ENCODE measurements at regions not wholly inside any gene's neighbourhood (a gene's known extent, or its start where the extent isn't known, plus 50 kb on each side); places are given as distances from the start of the nearest gene placed in this dataset.

DNA sequence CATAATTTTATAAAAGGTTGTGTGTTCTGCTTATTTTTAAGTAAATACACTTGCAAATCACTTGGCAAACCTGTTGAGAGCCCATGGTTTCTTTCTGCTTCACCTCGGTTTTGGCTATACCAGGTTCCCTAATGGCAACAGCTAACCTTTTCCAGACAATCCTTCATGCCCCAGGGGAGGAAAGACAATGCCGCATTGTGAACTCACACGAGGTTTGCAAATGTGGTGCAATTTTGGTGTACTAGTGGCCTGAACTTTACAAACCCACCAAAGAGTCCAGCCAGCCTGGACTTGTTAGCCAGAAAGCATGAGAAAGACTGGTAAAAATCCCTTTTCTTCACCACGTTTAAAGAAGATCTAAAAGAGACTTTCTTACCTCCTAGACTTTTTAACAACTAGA, 84.8 kb upstream of the SOX4 start:
- no peak overlapping the region for H3K27ac ChIP-seq (ENCODE audit: low read depth, low read length)
- no peaks in the 10 kb centered on the region for H3K4me1 ChIP-seq (ENCODE audit: control insufficient read depth in 1 of 2, insufficient read depth in 2 of 2, low read length in 2 of 2)
- intact Hi-C loops (cut with micrococcal nuclease): no loop called here
- no peaks in the 10 kb centered on the region for H3K79me2 ChIP-seq (ENCODE audit: insufficient read depth, low read length)
- H3K4me2 ChIP-seq (ENCODE audit: low read length): no peak overlapping the region
- ATAC-seq (no peak), DNase-seq (ENCODE audit: low read depth, low spot score) (no peak)
- H3K36me3 ChIP-seq (ENCODE audit: control insufficient read depth in 1 of 2, insufficient read depth in 2 of 2, low read length in 2 of 2): no peaks in the 10 kb centered on the region
- ChIA-PET RAD21 (ENCODE audit: low non-redundant PET in 1 of 2, low total read pairs in 2 of 2, uncharacterized antibody in 2 of 2, unreplicated experiment in 2 of 2) (no interaction called here), CTCF (no interaction called here), POLR2A (no interaction called here)
- H3K27me3 ChIP-seq (ENCODE audit: insufficient read depth, low read length): no peaks in the 10 kb centered on the region
- H2AFZ ChIP-seq (ENCODE audit: low read depth, low read length, poor library complexity, severe bottlenecking): no peak overlapping the region
- TF ChIP-seq CEBPB (IDR thresholded peaks at IDR 0.05; ENCODE audit: low read depth) (no peak), EZH2 (IDR thresholded peaks at IDR 0.05) (no peak), ELF1 (IDR thresholded peaks at IDR 0.05; ENCODE audit: borderline replicate concordance, low read depth) (no peak), POLR2AphosphoS5 (IDR thresholded peaks at IDR 0.05; ENCODE audit: low read depth, low read length) (no peak), ZNF274 (IDR thresholded peaks at IDR 0.05; ENCODE audit: low read depth, low read length) (no peak), JUND (IDR thresholded peaks at IDR 0.05) (no peak), EGR1 (IDR thresholded peaks at IDR 0.05; ENCODE audit: low read depth) (no peak), SRF (IDR thresholded peaks at IDR 0.05; ENCODE audit: low read depth) (no peak), SP1 (IDR thresholded peaks at IDR 0.05; ENCODE audit: low read depth) (no peak)
- TF ChIP-seq, protein P1, sequence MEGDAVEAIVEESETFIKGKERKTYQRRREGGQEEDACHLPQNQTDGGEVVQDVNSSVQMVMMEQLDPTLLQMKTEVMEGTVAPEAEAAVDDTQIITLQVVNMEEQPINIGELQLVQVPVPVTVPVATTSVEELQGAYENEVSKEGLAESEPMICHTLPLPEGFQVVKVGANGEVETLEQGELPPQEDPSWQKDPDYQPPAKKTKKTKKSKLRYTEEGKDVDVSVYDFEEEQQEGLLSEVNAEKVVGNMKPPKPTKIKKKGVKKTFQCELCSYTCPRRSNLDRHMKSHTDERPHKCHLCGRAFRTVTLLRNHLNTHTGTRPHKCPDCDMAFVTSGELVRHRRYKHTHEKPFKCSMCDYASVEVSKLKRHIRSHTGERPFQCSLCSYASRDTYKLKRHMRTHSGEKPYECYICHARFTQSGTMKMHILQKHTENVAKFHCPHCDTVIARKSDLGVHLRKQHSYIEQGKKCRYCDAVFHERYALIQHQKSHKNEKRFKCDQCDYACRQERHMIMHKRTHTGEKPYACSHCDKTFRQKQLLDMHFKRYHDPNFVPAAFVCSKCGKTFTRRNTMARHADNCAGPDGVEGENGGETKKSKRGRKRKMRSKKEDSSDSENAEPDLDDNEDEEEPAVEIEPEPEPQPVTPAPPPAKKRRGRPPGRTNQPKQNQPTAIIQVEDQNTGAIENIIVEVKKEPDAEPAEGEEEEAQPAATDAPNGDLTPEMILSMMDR (IDR thresholded peaks at IDR 0.05 in 2 of 3, conservative IDR thresholded peaks at IDR 0.05 in 1 of 3; ENCODE audit: borderline replicate concordance in 1 of 3, insufficient read depth in 1 of 3, low read depth in 2 of 3, low read length in 2 of 3): no peak
- TF ChIP-seq, protein P2, sequence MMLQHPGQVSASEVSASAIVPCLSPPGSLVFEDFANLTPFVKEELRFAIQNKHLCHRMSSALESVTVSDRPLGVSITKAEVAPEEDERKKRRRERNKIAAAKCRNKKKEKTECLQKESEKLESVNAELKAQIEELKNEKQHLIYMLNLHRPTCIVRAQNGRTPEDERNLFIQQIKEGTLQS (IDR thresholded peaks at IDR 0.05): no peak
- H4K20me1 ChIP-seq (ENCODE audit: insufficient read depth): no peaks in the 10 kb centered on the region
- BruUV-seq (replicated peaks): no TSS peak
- H3K9me2 ChIP-seq (ENCODE audit: insufficient read depth): no peaks in the 10 kb centered on the region
- H3K9ac ChIP-seq (ENCODE audit: low read length): no peak overlapping the region
- no peak overlapping the region for H3K4me3 ChIP-seq (replicated peaks in 1 of 2; ENCODE audit: low read depth in 1 of 2, low read length in 2 of 2)
- H3K9me3 ChIP-seq (ENCODE audit: control insufficient read depth in 1 of 2, insufficient read depth in 1 of 2, low read depth in 1 of 2, low read length in 2 of 2): no peaks in the 10 kb centered on the region

Measured in HCT116 (cell line).